DOHH2 (cell line): ENCODE measurements at regions not wholly inside any gene's neighbourhood (a gene's known extent, or its start where the extent isn't known, plus 50 kb on each side); places are given as distances from the start of the nearest gene placed in this dataset.

Experiments used
- H3F3A ChIP-seq: fragments of 200-600 bp; sonication (generic), shearing (Covaris generic); 2 replicates; pipeline ENCODE4 v1.6.0; 2016; ENCODE audit warnings: antibody characterized with exemption, mild to moderate bottlenecking; ENCODE audit not compliant: control insufficient read depth, insufficient read depth
- H3K27ac ChIP-seq: fragments of 200-600 bp; sonication (generic); 2 replicates; pipeline ENCODE4 v1.5.1; 2014; ENCODE audit warnings: low read depth, mild to moderate bottlenecking, low read length, moderate library complexity
- H3K27me3 ChIP-seq: fragments of 200-600 bp; sonication (generic); 2 replicates; pipeline ENCODE4 v1.6.1; 2014; ENCODE audit warnings: mild to moderate bottlenecking, low read length, mixed read lengths; ENCODE audit not compliant: control insufficient read depth
- H3K36me3 ChIP-seq: fragments of 200-600 bp; sonication (generic); 2 replicates; pipeline ENCODE4 v1.6.1; 2014; ENCODE audit warnings: mild to moderate bottlenecking, low read length, moderate library complexity, mixed read lengths; ENCODE audit not compliant: control insufficient read depth
- H3K4me1 ChIP-seq: fragments of 200-600 bp; sonication (generic); 2 replicates; pipeline ENCODE4 v1.6.1; 2014; ENCODE audit warnings: mild to moderate bottlenecking, low read length, mixed read lengths; ENCODE audit not compliant: control insufficient read depth
- H3K4me2 ChIP-seq: fragments of 200-600 bp; sonication (generic); 2 replicates; pipeline ENCODE4 v1.6.0; 2014; ENCODE audit warnings: mild to moderate bottlenecking, low read length, moderate library complexity
- H3K4me3 ChIP-seq: fragments of 200-600 bp; sonication (generic); 2 replicates; pipeline ENCODE4 v1.5.1; 2014; ENCODE audit warnings: mild to moderate bottlenecking, low read length, mixed read lengths
- H3K79me2 ChIP-seq: fragments of 200-600 bp; sonication (generic); 2 replicates; pipeline ENCODE4 v1.6.1; 2014; ENCODE audit warnings: mild to moderate bottlenecking, low read length, mixed read lengths; ENCODE audit not compliant: control insufficient read depth
- H3K9me2 ChIP-seq: fragments of 200-600 bp; sonication (generic); replicated peaks from 2 replicates; pipeline ENCODE4 v1.6.1; 2014; ENCODE audit warnings: mild to moderate bottlenecking, low read length, mixed read lengths; ENCODE audit not compliant: control insufficient read depth
- H3K9me3 ChIP-seq: fragments of 200-600 bp; sonication (generic); 2 replicates; pipeline ENCODE4 v1.6.1; 2014; ENCODE audit warnings: antibody characterized with exemption, low read length, mixed read lengths; ENCODE audit not compliant: control insufficient read depth, insufficient read depth
- H4K20me1 ChIP-seq: fragments of 200-600 bp; sonication (generic); 2 replicates; pipeline ENCODE4 v1.6.0; 2014; ENCODE audit warnings: low read depth, mild to moderate bottlenecking, antibody characterized with exemption, low read length, moderate library complexity; ENCODE audit not compliant: control insufficient read depth, insufficient read depth
- EZH2phosphoT487 ChIP-seq: fragments of 200-600 bp; sonication (generic); IDR thresholded peaks from 2 replicates; pipeline ENCODE4 v1.6.1; 2017; ENCODE audit warnings: borderline replicate concordance, mild to moderate bottlenecking, antibody characterized with exemption, low read length, moderate library complexity, mixed read lengths
- TF ChIP-seq, protein P1 (sequence below): fragments of 200-600 bp; sonication (generic); IDR thresholded peaks from one replicate; pipeline ENCODE4 v1.5.1; 2014; ENCODE audit warnings: antibody characterized with exemption, mild to moderate bottlenecking, low read depth, low read length; ENCODE audit not compliant: poor library complexity, severe bottlenecking

DNA sequence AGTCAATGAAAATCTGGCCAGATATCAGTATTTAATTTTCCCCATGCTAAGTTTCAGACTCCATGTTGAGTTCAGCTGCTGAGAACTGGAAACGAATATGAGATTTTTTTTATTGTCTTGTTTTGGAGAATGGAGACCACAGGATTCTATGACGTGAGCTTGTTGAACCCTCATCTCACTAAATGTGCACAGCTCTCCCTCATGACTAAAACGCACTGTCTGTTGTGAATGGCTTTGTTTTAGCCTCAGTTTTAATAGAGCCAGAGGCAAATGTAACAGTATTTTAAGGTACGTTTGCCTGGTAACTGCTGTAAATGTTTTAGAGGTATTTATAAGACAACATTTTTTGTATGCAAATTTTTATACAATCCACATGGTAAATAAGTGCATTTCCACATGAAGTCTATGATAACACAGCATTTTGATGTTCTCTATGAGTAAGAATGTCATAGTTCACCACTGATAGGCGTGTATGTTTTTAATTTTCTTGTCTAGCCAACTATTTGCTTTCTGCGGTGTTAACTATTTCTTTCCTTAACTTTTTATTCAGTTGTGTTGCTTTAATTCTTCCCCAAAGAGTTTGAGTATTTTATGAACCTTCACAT, 1159.3 kb upstream of the TENM3 start:
- Histone ChIP-seq H3K79me2 (no peaks in the 10 kb centered on the region), H3K4me1 (no peaks in the 10 kb centered on the region), H3K4me3 (no peak overlapping the region), H3K36me3 (no peaks in the 10 kb centered on the region), H3K4me2 (no peak overlapping the region), H3F3A (no peaks in the 10 kb centered on the region), H3K27ac (no peak overlapping the region), H3K27me3 (no peaks in the 10 kb centered on the region), H3K9me3 (no peaks in the 10 kb centered on the region), H4K20me1 (no peaks in the 10 kb centered on the region), H3K9me2 (no peaks in the 10 kb centered on the region)
- TF ChIP-seq, protein P1, sequence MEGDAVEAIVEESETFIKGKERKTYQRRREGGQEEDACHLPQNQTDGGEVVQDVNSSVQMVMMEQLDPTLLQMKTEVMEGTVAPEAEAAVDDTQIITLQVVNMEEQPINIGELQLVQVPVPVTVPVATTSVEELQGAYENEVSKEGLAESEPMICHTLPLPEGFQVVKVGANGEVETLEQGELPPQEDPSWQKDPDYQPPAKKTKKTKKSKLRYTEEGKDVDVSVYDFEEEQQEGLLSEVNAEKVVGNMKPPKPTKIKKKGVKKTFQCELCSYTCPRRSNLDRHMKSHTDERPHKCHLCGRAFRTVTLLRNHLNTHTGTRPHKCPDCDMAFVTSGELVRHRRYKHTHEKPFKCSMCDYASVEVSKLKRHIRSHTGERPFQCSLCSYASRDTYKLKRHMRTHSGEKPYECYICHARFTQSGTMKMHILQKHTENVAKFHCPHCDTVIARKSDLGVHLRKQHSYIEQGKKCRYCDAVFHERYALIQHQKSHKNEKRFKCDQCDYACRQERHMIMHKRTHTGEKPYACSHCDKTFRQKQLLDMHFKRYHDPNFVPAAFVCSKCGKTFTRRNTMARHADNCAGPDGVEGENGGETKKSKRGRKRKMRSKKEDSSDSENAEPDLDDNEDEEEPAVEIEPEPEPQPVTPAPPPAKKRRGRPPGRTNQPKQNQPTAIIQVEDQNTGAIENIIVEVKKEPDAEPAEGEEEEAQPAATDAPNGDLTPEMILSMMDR: no peak
- no peak for TF ChIP-seq EZH2phosphoT487

DNA sequence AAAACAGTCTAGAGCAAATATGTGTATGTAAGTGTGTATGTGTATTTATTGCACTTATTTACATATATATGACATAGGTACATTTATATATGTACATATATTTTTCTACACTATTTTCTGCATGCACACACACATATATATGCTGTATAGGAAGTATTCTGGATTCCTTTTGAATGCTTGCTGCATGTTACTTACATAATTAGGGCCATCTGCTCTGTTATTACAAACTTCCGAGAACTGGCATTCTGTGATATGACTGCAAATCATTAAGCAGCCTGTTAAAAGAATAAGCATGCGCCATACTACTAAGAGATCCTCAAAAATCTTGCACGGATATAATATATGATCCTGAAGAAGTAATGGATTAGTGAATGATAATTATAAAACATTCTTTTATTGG, 1157.6 kb upstream of the TENM3 start:
- no peak overlapping the region for H3K4me2 ChIP-seq
- no peak overlapping the region for H3K4me3 ChIP-seq
- no peaks in the 10 kb centered on the region for H3K36me3 ChIP-seq
- no peaks in the 10 kb centered on the region for H3K9me3 ChIP-seq
- H3K4me1 ChIP-seq: no peaks in the 10 kb centered on the region
- TF ChIP-seq EZH2phosphoT487: no peak
- TF ChIP-seq, protein P1: no peak
- H3F3A ChIP-seq: no peaks in the 10 kb centered on the region
- H3K27ac ChIP-seq: no peak overlapping the region
- H3K79me2 ChIP-seq: no peaks in the 10 kb centered on the region
- no peaks in the 10 kb centered on the region for H3K9me2 ChIP-seq
- H4K20me1 ChIP-seq: no peaks in the 10 kb centered on the region
- no peaks in the 10 kb centered on the region for H3K27me3 ChIP-seq

DNA sequence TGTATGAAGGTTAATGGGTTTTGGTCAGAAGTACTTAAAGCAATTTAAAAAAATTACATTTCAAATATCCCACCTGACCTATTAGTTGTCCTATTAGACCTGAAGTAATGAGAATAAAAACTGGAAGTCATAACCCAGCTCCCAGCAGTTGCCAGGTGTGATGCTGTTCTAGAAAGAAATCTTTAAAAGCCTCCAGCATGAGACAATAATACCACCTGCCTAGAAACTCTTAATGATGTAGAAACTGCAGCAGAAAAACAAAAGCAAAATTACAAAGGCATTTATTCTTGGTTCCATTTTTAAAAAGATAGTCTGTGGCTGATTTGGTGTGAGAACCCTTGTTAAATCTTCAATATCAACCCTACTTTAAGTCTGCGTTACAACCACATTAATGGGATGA, 1137.7 kb upstream of the TENM3 start:
- no peaks in the 10 kb centered on the region for H3F3A ChIP-seq
- H3K4me3 ChIP-seq: no peak overlapping the region
- H3K79me2 ChIP-seq: no peaks in the 10 kb centered on the region
- no peaks in the 10 kb centered on the region for H3K27me3 ChIP-seq
- no peaks in the 10 kb centered on the region for H3K9me2 ChIP-seq
- no peaks in the 10 kb centered on the region for H3K36me3 ChIP-seq
- H3K9me3 ChIP-seq: no peaks in the 10 kb centered on the region; the same call in 1 of the 2 replicates
- no peak overlapping the region for H3K27ac ChIP-seq
- H3K4me1 ChIP-seq: no peaks in the 10 kb centered on the region
- no peak overlapping the region for H3K4me2 ChIP-seq
- no peak for TF ChIP-seq EZH2phosphoT487
- TF ChIP-seq, protein P1: no peak
- H4K20me1 ChIP-seq: no peaks in the 10 kb centered on the region
